COLO668 (cell line): ENCODE measurements at regions not wholly inside any gene's neighbourhood (a gene's known extent, or its start where the extent isn't known, plus 50 kb on each side); places are given as distances from the start of the nearest gene placed in this dataset.
"Not testable (repeated sequence)": the region's sequence is repeated elsewhere in the genome, so short reads cannot be mapped to it uniquely, and the experiment has no call there.

Experiments
- DNase-seq: peaks from one replicate; lab custom pipeline; 2025; ENCODE audit not compliant: unreplicated experiment; lab: John Stamatoyannopoulos, UW

DNA sequence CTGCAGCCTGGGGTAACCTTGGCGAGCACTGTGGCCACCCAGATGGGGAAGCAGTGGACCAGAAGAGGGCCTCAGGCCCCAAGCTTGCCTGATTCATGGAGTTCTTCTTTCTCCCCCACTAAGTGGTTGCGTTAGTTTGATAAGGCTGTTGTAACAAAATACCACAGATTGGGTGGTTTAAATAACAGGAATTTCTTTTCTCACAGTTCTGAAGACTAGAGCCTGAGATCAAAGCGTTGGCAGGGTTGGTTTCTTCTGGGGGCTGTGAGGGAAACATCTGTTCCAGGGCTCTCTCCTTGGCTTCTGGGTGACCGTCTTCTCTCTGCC, 105.7 kb upstream of the GATB start:
- DNase-seq: no peak

- DNase-seq: no peak
Measured at GRCh38 chr4:151865744-151866591, 105.2 kb upstream of the GATB start.

GRCh38 chr4:151865312-151865711, 104.5 kb upstream of the GATB start:
- peak; percentile 6 for DNase-seq

GRCh38 chr4:151864068-151864467, 103.3 kb upstream of the GATB start:
- DNase-seq: no peak

DNA sequence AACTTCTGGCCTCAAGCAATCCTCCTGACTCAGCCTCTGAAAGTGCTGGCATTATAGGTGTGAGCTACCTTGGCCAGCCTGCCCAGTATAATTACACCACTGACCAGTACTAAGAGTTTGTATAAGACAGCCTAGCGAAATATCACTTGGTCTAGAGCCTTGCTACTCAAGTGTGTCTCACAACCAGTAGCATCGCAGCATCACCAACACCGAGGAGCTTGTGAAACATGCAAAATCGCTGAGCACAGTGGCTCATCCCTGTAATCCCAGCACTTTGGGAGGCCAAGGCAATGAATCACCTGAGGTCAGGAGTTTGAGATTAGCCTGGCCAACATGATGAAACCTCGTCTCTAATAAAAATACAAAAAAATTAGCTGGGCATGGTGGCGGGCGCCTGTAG, 102.0 kb upstream of the GATB start:
- DNase-seq: no peak

DNA sequence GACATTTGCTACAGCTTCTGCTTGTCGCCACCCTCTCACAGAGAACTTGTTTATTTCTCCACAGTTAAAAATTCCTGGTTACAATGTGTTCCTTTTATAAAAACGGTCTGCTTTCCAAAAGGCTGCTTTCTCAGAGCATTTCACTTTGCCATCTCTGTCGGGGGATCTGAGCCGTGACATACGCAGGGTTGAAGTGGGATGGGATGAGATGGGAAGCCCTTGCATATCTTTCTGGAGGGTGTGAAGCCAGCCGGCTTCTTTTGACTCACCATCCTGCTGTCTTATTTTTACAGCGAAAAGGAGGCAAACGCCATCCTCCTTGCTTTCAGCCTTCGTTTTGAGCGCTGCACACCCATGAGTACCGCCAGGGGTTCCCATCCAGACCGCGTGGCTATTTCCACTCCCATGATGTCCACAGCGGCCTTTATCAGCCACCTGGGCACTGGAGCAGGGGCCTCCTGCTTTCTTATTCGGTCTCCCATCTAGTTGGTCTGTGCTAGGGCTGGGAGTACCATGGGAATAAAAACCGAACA, 99.8 kb upstream of the GATB start:
- DNase-seq: no peak

- DNase-seq: no peak
Measured at GRCh38 chr4:151859641-151860040, 98.8 kb upstream of the GATB start.

DNA sequence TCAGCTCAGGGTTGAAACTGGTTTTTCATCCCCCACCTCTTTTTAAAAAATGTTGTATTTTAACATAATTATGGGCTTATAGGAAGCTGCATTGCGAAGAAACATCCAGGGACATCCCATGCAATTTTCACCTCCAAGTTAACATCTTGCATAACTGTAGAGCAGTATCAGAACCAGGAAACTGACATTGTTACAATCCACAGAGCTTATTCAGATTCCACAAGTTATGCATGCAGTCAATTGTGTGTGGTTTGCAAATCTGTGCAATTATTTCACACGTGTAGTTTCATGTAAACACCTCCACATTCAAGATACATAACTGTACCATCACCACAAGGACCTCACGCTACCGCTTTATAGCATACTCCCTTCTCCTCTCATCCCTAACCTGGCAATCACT, 97.5 kb upstream of the GATB start:
- no peak for DNase-seq

GRCh38 chr4:151857368-151857767, 96.6 kb upstream of the GATB start:
- no peak for DNase-seq

- DNase-seq: no peak
Measured at GRCh38 chr4:151855747-151856146, 94.9 kb upstream of the GATB start.

DNA sequence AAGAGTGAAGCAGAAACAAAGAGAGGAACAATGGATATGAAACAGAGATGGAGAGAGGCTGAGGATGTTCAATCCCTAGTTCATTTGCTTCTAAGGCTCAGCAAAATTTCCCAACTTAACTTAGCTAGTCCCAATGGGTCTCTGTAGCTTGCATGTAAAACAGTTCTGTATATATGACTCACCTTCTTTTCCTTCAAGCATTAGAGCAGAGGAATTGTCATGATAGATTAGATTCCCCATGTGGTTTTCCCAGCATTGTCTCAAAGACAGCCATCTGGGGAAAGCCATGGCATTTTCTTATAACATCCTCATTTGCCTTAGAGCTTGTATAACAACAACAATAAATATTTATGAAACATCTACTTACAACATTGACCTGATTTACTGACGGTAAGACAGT, 93.9 kb upstream of the GATB start:
- no peak for DNase-seq

GRCh38 chr4:151853034-151853433, 92.2 kb upstream of the GATB start:
- DNase-seq: no peak

- no peak for DNase-seq
Measured at GRCh38 chr4:151852202-151852601, 91.4 kb upstream of the GATB start.

GRCh38 chr4:151851354-151851753, 90.5 kb upstream of the GATB start:
- DNase-seq: no peak

DNA sequence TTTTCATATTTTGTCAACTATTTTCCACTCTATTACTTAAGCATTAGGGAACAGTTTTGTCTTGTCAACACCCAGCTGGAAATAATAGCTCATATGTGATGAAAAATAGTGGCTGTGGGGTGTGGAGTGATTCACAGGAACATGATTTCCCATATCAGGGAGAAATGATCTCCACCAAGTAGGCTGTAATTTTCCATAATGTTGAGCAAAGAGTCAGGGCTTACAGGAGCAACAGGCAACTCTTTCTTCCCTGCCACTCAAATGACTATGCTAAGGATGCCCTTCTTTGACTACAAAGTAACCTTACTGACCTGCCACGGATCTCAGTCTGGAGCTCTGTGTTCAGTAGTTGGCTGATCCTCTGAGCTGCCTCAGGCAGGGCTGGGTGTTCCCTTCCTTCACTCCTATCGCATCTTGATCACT, 90.0 kb upstream of the GATB start:
- no peak for DNase-seq

- not testable (repeated sequence) for DNase-seq
Measured at GRCh38 chr4:151845551-151845950, 84.7 kb upstream of the GATB start.

DNA sequence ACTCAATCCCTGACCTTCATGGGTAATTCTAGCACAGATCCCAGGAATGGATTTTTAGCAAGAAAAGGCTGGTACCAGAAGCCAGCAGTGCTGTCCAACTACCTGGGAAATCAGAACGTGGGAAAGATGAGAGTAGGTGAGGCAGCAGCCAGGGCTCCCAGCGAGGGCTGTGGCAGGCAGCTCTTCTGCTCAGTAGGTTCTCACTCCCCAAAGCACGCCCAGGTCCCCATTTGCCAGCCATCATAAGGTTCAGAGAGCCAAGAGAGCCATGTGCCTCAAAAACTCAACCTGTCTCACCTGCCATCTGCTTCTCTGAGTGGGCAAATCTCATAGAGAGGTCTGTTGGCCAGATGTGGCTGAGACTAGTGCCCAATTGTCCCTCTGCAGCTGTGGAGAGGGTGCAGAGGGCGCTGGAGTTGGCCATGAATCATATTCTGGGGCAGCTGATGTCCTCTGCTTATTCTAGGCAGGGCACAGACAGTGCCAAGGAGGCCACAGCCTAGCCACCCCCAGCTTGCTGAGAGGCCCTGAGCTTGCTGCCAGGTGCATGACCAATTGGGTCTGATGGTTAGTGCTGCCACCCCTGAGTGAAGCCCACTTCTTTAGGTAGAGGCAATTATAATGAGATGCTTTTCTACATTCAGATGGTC, 81.7 kb upstream of the GATB start:
- no peak for DNase-seq

- DNase-seq: no peak
Measured at GRCh38 chr4:151841107-151841506, 80.3 kb upstream of the GATB start.

GRCh38 chr4:151835467-151835866, 74.7 kb upstream of the GATB start:
- no peak for DNase-seq

DNA sequence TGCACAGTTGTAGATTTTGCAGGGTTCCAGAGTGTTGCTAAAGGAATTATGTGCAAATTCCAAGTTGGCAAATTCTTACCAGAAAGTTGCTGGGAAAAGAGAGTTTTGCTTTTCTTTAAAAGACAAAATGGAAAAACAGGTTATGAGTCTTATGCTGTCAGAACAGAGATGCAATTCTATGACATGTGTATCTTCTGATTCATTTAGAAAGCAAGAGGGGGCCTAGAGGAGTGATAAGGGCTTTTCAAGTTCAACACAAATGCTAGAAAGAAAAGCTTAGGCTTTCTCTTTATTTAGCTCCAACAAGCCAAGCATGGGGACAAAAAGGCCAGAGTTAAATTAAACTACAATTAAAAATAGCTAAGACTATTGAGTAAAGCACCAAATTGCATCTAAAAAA, 72.4 kb upstream of the GATB start:
- no peak for DNase-seq

- no peak for DNase-seq
Measured at GRCh38 chr4:151831526-151831925, 70.7 kb upstream of the GATB start.

DNA sequence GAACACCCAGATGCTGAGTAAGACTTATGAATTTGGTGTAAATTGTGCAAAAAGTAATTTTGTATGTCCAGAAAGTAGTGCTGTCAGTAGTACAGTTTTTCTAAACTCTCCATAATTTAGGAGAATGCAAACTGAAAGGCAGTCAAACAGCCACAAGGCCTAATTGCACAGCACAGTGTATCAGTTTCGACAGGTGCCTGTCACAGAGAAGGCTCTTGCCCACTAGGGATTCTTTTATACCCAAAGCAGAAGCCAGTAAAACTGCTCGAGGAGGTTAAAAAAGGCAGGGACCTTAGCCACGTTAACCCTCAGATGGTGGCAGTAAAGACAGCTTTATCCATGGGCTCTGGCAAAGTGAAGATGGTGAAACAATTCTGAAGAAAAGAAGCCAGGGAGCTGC, 69.4 kb upstream of the GATB start:
- DNase-seq: no peak

- no peak for DNase-seq
Measured at GRCh38 chr4:151829309-151829708, 68.5 kb upstream of the GATB start.
